Fibroblast of villous mesenchyme (primary cell): ENCODE measurements at regions not wholly inside any gene's neighbourhood (a gene's known extent, or its start where the extent isn't known, plus 50 kb on each side); places are given as distances from the start of the nearest gene placed in this dataset.

Experiments used
- DNase-seq: peaks from one replicate; pipeline ENCODE4 v3.0.0-alpha.2; 2010; ENCODE audit warnings: low read depth
- H3K4me3 ChIP-seq: 2 replicates; pipeline ENCODE4 v1.5.1; 2011; ENCODE audit warnings: low read depth, mild to moderate bottlenecking, low read length
- CTCF ChIP-seq: IDR thresholded peaks from 2 replicates; pipeline ENCODE4 v1.5.1; 2012; ENCODE audit warnings: low read depth, mild to moderate bottlenecking, low read length; ENCODE audit not compliant: insufficient read depth

- DNase-seq = no peak
- H3K4me3 ChIP-seq = no peak overlapping the region
- no peak for TF ChIP-seq CTCF
These were observed 278.5 kb upstream of the ZNF385D start for GRCh38 chr3:22029480-22029879.

- no peak overlapping the region for H3K4me3 ChIP-seq
- no peak for TF ChIP-seq CTCF
- DNase-seq = no peak
These were observed 288.2 kb upstream of the ZNF385D start for GRCh38 chr3:22039161-22039560.

- no peak for DNase-seq
- TF ChIP-seq CTCF = no peak
- H3K4me3 ChIP-seq = no peak overlapping the region
These were observed 289.1 kb upstream of the ZNF385D start for GRCh38 chr3:22040150-22040549.

- no peak for DNase-seq
- no peak overlapping the region for H3K4me3 ChIP-seq
- TF ChIP-seq CTCF = no peak
These were observed 294.9 kb upstream of the ZNF385D start for GRCh38 chr3:22045882-22046281.

GRCh38 chr3:22063500-22063899 lies 312.5 kb upstream of the ZNF385D start:
- no peak overlapping the region for H3K4me3 ChIP-seq
- no peak for DNase-seq
- TF ChIP-seq CTCF = no peak

- no peak for DNase-seq
- no peak overlapping the region for H3K4me3 ChIP-seq
- no peak for TF ChIP-seq CTCF
These were observed 317.6 kb upstream of the ZNF385D start for GRCh38 chr3:22068619-22069018.

GRCh38 chr3:22088204-22088603 lies 337.2 kb upstream of the ZNF385D start:
- no peak for DNase-seq
- no peak overlapping the region for H3K4me3 ChIP-seq
- TF ChIP-seq CTCF = no peak
